ENCODE measurements at regions not wholly inside any gene's neighbourhood (a gene's known extent, or its start where the extent isn't known, plus 50 kb on each side); places are given as distances from the start of the nearest gene placed in this dataset.
A peak's percentile ranks its signal among the peaks of the same experiment; 100 is the strongest.
"Not testable (repeated sequence)": the region's sequence is repeated elsewhere in the genome, so short reads cannot be mapped to it uniquely, and the experiment has no call there.

DNA sequence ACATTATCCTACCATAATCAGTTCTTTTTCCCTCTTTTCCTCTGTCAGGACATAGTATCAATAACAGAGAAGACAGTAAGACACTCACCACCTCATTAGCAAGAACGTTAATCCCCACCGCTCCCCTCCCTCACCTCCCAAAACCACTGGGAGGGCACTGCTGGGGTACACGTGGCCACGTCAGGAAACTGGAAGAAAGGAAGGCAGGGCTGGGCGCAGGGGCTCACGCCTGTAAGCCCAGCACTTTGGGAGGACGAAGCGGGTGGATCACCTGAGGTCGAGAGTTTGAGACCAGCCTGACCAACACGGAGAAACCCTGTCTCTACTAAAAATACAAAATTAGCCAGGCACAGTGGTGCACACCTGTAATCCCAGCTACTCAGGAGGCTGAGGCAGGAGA is 142.3 kb downstream of the OR4M2 start:
- H3K27me3 Mint-ChIP-seq; intact Hi-C loops (cut with micrococcal nuclease): not testable (repeated sequence)
- CTCF ChIA-PET = interaction anchor here (0.7 to 6.0 kb wide), 7 partner anchors 14 to 1874 kb away, joined by 3 to 92 read pairs (median 4); no protein-coding TSS in a partner anchor

GRCh38 chr15:22224241-22224671 is 143.9 kb downstream of the OR4M2 start:
- H3K27ac Mint-ChIP-seq = no peak overlapping the region
- ChIA-PET POLR2A (no interaction called here), CTCF (interaction anchor here (1.1 to 6.0 kb wide), 7 partner anchors 10 to 1870 kb away, joined by 3 to 92 read pairs (median 6); no protein-coding TSS in a partner anchor)
- peaks cover 19% of the 10 kb centered on the region for H3K4me1 Mint-ChIP-seq (ENCODE audit: low read depth)
- no peaks in the 10 kb centered on the region for H3K9me3 Mint-ChIP-seq
- H3K36me3 Mint-ChIP-seq = no peaks in the 10 kb centered on the region
- intact Hi-C loops (cut with micrococcal nuclease) = no loop called here
- H3K27me3 Mint-ChIP-seq = no peaks in the 10 kb centered on the region
- no peak overlapping the region for H3K4me3 Mint-ChIP-seq
- peak; percentile 26 for DNase-seq

More for the DNA sequence above, 142.3 kb downstream of the OR4M2 start:
- POLR2A ChIA-PET, H3K36me3 Mint-ChIP-seq, H3K9me3 Mint-ChIP-seq, DNase-seq, H3K4me3 Mint-ChIP-seq: not testable (repeated sequence)
- Mint-ChIP-seq H3K27ac (peak overlapping the region; percentile 9), H3K4me1 (ENCODE audit: low read depth) (peaks cover 19% of the 10 kb centered on the region)

- H3K36me3 Mint-ChIP-seq; DNase-seq; H3K27ac Mint-ChIP-seq; H3K4me3 Mint-ChIP-seq; POLR2A ChIA-PET; intact Hi-C loops (cut with micrococcal nuclease); H3K9me3 Mint-ChIP-seq; H3K27me3 Mint-ChIP-seq: not testable (repeated sequence)
- CTCF ChIA-PET = interaction anchor here (1.1 to 6.0 kb wide), 5 partner anchors 10 to 1870 kb away, joined by 3 to 92 read pairs (median 6); no protein-coding TSS in a partner anchor
- peaks cover 19% of the 10 kb centered on the region for H3K4me1 Mint-ChIP-seq (ENCODE audit: low read depth)
These were observed 144.6 kb downstream of the OR4M2 start for GRCh38 chr15:22224961-22225360.

GRCh38 chr15:22226034-22226790 is 145.9 kb downstream of the OR4M2 start:
- Mint-ChIP-seq H3K27me3 (no peaks in the 10 kb centered on the region), H3K36me3 (no peaks in the 10 kb centered on the region), H3K4me1 (ENCODE audit: low read depth) (peaks cover 14% of the 10 kb centered on the region), H3K9me3 (no peaks in the 10 kb centered on the region), H3K4me3 (no peak overlapping the region), H3K27ac (no peak overlapping the region)
- CTCF ChIA-PET = interaction anchor here (0.9 to 6.0 kb wide), 5 partner anchors 8 to 1871 kb away, joined by 3 to 92 read pairs (median 3); no protein-coding TSS in a partner anchor
- no peak for DNase-seq
- intact Hi-C loops (cut with micrococcal nuclease) = no loop called here
- POLR2A ChIA-PET = no interaction called here

- Mint-ChIP-seq H3K27ac (no peak overlapping the region), H3K27me3 (no peaks in the 10 kb centered on the region), H3K4me3 (no peak overlapping the region), H3K9me3 (no peaks in the 10 kb centered on the region), H3K36me3 (no peaks in the 10 kb centered on the region), H3K4me1 (ENCODE audit: low read depth) (peaks cover 5% of the 10 kb centered on the region)
- ChIA-PET POLR2A (no interaction called here), CTCF (interaction anchor here (1.1 kb wide), 1 partner anchor 1871 kb away, joined by 3 read pairs; no protein-coding TSS in a partner anchor)
- intact Hi-C loops (cut with micrococcal nuclease) = no loop called here
- DNase-seq = no peak
These were observed 147.2 kb downstream of the OR4M2 start for GRCh38 chr15:22227411-22228100.

DNA sequence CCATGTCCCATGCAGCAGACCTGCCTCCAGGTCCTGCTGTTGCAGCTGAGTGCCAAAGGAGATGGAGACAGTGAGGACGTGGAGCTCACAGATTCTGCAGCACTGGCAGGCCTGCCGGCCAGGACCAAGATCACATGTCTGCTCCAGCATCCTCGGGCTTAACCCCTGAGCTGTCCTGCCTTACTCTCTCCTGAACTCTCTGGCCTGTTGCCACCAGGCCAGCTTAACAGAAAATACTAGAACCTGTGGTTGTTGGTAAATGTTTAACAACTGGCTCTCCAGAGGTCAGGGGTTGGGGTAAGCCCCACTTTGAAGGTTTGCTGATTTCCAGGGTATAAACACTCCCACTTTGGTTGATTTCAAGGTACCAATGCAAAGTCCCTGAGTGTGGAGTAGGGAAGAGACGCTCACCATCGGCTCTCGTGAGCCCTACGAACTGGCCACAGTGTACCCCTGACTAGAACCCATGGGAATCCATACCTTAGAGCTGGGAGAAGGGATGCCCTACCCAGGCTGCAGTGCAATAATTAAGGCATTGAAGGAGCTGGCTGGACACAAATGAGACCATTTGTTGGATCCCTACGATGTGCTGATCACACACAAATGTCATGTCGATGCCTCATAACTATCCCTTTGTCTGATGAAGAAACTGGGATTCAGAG is 147.9 kb downstream of the OR4M2 start:
- no peaks in the 10 kb centered on the region for H3K9me3 Mint-ChIP-seq
- intact Hi-C loops (cut with micrococcal nuclease) = no loop called here
- no peak overlapping the region for H3K27ac Mint-ChIP-seq
- no peak overlapping the region for H3K4me3 Mint-ChIP-seq
- peaks cover 4% of the 10 kb centered on the region for H3K4me1 Mint-ChIP-seq (ENCODE audit: low read depth)
- H3K27me3 Mint-ChIP-seq = no peaks in the 10 kb centered on the region
- ChIA-PET POLR2A (no interaction called here), CTCF (no interaction called here)
- no peak for DNase-seq
- no peaks in the 10 kb centered on the region for H3K36me3 Mint-ChIP-seq

GRCh38 chr15:22229990-22230819 is 149.9 kb downstream of the OR4M2 start:
- DNase-seq = no peak
- Mint-ChIP-seq H3K27ac (no peak overlapping the region), H3K4me3 (no peak overlapping the region), H3K36me3 (no peaks in the 10 kb centered on the region), H3K4me1 (ENCODE audit: low read depth) (no peaks in the 10 kb centered on the region), H3K27me3 (no peaks in the 10 kb centered on the region), H3K9me3 (no peaks in the 10 kb centered on the region)
- POLR2A ChIA-PET = no interaction called here
- CTCF ChIA-PET = no interaction called here
- intact Hi-C loops (cut with micrococcal nuclease) = no loop called here

- Mint-ChIP-seq H3K4me3 (no peak overlapping the region), H3K9me3 (no peaks in the 10 kb centered on the region), H3K27ac (no peak overlapping the region), H3K27me3 (no peaks in the 10 kb centered on the region), H3K36me3 (no peaks in the 10 kb centered on the region), H3K4me1 (ENCODE audit: low read depth) (no peaks in the 10 kb centered on the region)
- ChIA-PET CTCF (no interaction called here), POLR2A (no interaction called here)
- intact Hi-C loops (cut with micrococcal nuclease) = no loop called here
- no peak for DNase-seq
These were observed 151.3 kb downstream of the OR4M2 start for GRCh38 chr15:22231603-22232002.

DNA sequence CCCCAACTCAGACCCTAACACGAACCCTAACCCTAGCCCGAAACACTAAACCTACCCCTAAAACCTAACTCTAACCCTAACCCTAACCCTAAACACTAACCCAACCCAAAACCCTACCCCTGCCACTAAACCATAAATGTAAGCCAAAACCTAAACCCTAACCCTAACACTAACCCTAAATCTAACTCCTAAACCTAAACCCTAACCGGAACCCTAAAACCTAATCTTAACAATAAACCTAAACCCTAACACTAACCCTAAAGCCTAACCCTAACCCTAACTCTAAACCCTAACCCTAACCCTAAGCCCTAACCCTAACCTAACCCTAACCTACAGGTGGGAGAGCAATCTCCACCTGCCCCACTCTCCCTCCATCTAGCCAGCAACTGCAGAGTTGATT is 152.3 kb downstream of the OR4M2 start:
- CTCF ChIA-PET = no interaction called here
- Mint-ChIP-seq H3K36me3 (no peaks in the 10 kb centered on the region), H3K9me3 (no peaks in the 10 kb centered on the region), H3K4me3 (no peak overlapping the region), H3K27me3 (no peaks in the 10 kb centered on the region), H3K4me1 (ENCODE audit: low read depth) (no peaks in the 10 kb centered on the region), H3K27ac (no peak overlapping the region)
- intact Hi-C loops (cut with micrococcal nuclease) = no loop called here
- no peak for DNase-seq
- POLR2A ChIA-PET = no interaction called here

- CTCF ChIA-PET = interaction anchor here (0.8 to 2.0 kb wide), 4 partner anchors 10 to 1879 kb away, joined by 3 to 9 read pairs (median 5); no protein-coding TSS in a partner anchor
- H3K27ac Mint-ChIP-seq = not testable (repeated sequence)
These were observed 155.1 kb downstream of the OR4M2 start for GRCh38 chr15:22235261-22235930.

DNA sequence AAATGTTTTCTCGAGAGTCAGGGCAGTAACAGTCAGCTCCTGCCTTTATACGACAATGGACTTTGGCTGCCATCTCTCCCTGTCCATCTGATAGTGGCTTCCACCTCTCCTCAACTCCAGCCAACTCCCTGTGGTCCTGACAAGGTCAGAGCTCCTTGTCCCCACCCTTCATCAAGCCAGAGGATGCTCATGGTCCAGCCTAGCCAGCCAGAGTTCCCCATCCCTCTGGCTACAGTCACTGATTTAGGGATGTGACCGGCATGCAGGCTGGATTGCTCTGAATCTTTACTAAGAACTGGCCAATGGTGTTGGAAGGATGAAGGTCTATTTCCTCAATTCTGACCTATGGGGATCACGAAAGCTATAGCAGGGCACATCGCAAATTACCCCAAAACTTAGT is 156.1 kb downstream of the OR4M2 start:
- peaks cover 2% of the 10 kb centered on the region for H3K27me3 Mint-ChIP-seq
- no peaks in the 10 kb centered on the region for H3K4me1 Mint-ChIP-seq (ENCODE audit: low read depth)
- H3K4me3 Mint-ChIP-seq = no peak overlapping the region
- intact Hi-C loops (cut with micrococcal nuclease) = no loop called here
- no peaks in the 10 kb centered on the region for H3K36me3 Mint-ChIP-seq
- no peak for DNase-seq
- no peak overlapping the region for H3K27ac Mint-ChIP-seq
- no peaks in the 10 kb centered on the region for H3K9me3 Mint-ChIP-seq
- ChIA-PET POLR2A (no interaction called here), CTCF (interaction anchor here (1.6 to 2.0 kb wide), 2 partner anchors 13 to 1880 kb away, joined by 4 to 9 read pairs; no protein-coding TSS in a partner anchor)

More at GRCh38 chr15:22235261-22235930, 155.1 kb downstream of the OR4M2 start:
- H3K4me3 Mint-ChIP-seq; H3K36me3 Mint-ChIP-seq; H3K27me3 Mint-ChIP-seq; H3K4me1 Mint-ChIP-seq (ENCODE audit: low read depth); intact Hi-C loops (cut with micrococcal nuclease); H3K9me3 Mint-ChIP-seq; POLR2A ChIA-PET; DNase-seq: not testable (repeated sequence)
